K562 (cell line): ENCODE measurements at regions not wholly inside any gene's neighbourhood (a gene's known extent, or its start where the extent isn't known, plus 50 kb on each side); places are given as distances from the start of the nearest gene placed in this dataset.

ENCODE experiments used
- CTCF ChIP-seq, 3 experiments: IDR thresholded peaks in 2 of 3; conservative IDR thresholded peaks in 1 of 3; 2 replicates each; pipeline ENCODE4 v1.5.1; 2011 to 2012; ENCODE audit warnings: low read length in 3 of 3, mild to moderate bottlenecking in 3 of 3, control low read depth in 2 of 3, improper control_type of control experiment in 1 of 3, inconsistent platforms in 1 of 3, low read depth in 1 of 3, mixed read lengths in 1 of 3, moderate library complexity in 1 of 3; ENCODE audit not compliant: insufficient read depth in 2 of 3
- MYNN ChIP-seq, 2 experiments: sonication (generic); formaldehyde crosslinking in 1 of 2; IDR thresholded peaks; 2 replicates each; pipeline versions ENCODE4 v1.5.0 to v1.6.1; 2016 to 2020; ENCODE audit warnings: antibody characterized with exemption in 1 of 2, missing genetic modification reagents in 1 of 2
- POLR2A ChIP-seq: fragments of 450-650 bp; conservative IDR thresholded peaks from 2 replicates; pipeline ENCODE4 v1.6.1; 2016
- ZNF766 ChIP-seq: fragments of 200-800 bp; sonication (Bioruptor generic); conservative IDR thresholded peaks from 2 replicates; pipeline ENCODE4 v1.6.1; 2016; ENCODE audit warnings: missing genetic modification characterization, missing compliant biosample characterization

GRCh38 chr1:87989346-87989745 is 660.7 kb downstream of the LMO4 start:
- no peak for TF ChIP-seq POLR2A
- TF ChIP-seq CTCF (IDR thresholded peaks at IDR 0.05 in 2 of 3, conservative IDR thresholded peaks at IDR 0.05 in 1 of 3; ENCODE audit: insufficient read depth in 2 of 3, low read depth in 1 of 3, low read length in 3 of 3) = no peak
- no peak for TF ChIP-seq ZNF766 (CRISPR knock-in tag)
- TF ChIP-seq MYNN (IDR thresholded peaks at IDR 0.05) = no peak
- no peak for TF ChIP-seq MYNN (CRISPR knock-in tag; IDR thresholded peaks at IDR 0.05)
